WTC11 (cell line): ENCODE measurements at regions not wholly inside any gene's neighbourhood (a gene's known extent, or its start where the extent isn't known, plus 50 kb on each side); places are given as distances from the start of the nearest gene placed in this dataset.

Experiments used
- ATAC-seq: fragments of 200-7000 bp; cut with Tn5 transposase; 2 replicates; pipeline ENCODE4 v1.10.0; 2021; ENCODE audit warnings: mild to moderate bottlenecking, moderate library complexity
- CTCF ChIA-PET: fragments of 300-600 bp; sonication (Branson Sonifier 250); formaldehyde crosslinking; loops from one replicate; lab custom pipeline; 2021; ENCODE audit warnings: antibody characterized with exemption; lab: Charles Lee
- POLR2A ChIA-PET: fragments of 350-600 bp; sonication (Branson Sonifier 250); formaldehyde crosslinking; loops from one replicate; lab custom pipeline; 2021; ENCODE audit warnings: antibody characterized with exemption; lab: Charles Lee
- DNase-seq: peaks from one replicate; pipeline ENCODE4 v3.0.0; 2021; ENCODE audit warnings: low spot score
- H3K27ac Mint-ChIP-seq: 2 replicates; pipeline ENCODE4 v1.8.0; 2021; ENCODE audit warnings: mixed read lengths
- H3K27me3 Mint-ChIP-seq: 2 replicates; pipeline ENCODE4 v1.8.0; 2021; ENCODE audit warnings: low read depth, mild to moderate bottlenecking, moderate library complexity, mixed read lengths
- H3K36me3 Mint-ChIP-seq: 2 replicates; pipeline ENCODE4 v1.8.0; 2021; ENCODE audit warnings: mixed read lengths
- H3K4me1 Mint-ChIP-seq: 2 replicates; pipeline ENCODE4 v1.8.0; 2022; ENCODE audit warnings: mixed read lengths
- H3K4me3 Mint-ChIP-seq: 2 replicates; pipeline ENCODE4 v1.8.0; 2021; ENCODE audit warnings: mild to moderate bottlenecking, moderate library complexity, mixed read lengths
- H3K9me3 Mint-ChIP-seq: 2 replicates; pipeline ENCODE4 v1.8.0; 2021; ENCODE audit warnings: mixed read lengths
- AR ChIP-seq: fragments of 250-450 bp; sonication (Bioruptor Pico); IDR thresholded peaks from 2 replicates; pipeline ENCODE4 v1.9.0; 2021; ENCODE audit warnings: mild to moderate bottlenecking
- ATF1 ChIP-seq: sonication (generic); formaldehyde crosslinking; IDR thresholded peaks from 2 replicates; pipeline ENCODE4 v1.8.1; 2023; ENCODE audit warnings: mild to moderate bottlenecking, moderate library complexity, missing genetic modification reagents
- CREB1 ChIP-seq: sonication (generic); formaldehyde crosslinking; IDR thresholded peaks from 2 replicates; pipeline ENCODE4 v1.8.0; 2023; ENCODE audit warnings: mild to moderate bottlenecking, missing genetic modification reagents
- CREM ChIP-seq: sonication (generic); formaldehyde crosslinking; IDR thresholded peaks from 2 replicates; pipeline ENCODE4 v1.8.1; 2022; ENCODE audit warnings: mild to moderate bottlenecking, missing genetic modification reagents, moderate library complexity
- E2F4 ChIP-seq: sonication (generic); formaldehyde crosslinking; IDR thresholded peaks from 2 replicates; pipeline ENCODE4 v1.8.1; 2022; ENCODE audit warnings: low read depth, mild to moderate bottlenecking, moderate library complexity, missing genetic modification reagents, borderline replicate concordance
- ELF4 ChIP-seq: sonication (generic); formaldehyde crosslinking; IDR thresholded peaks from 2 replicates; pipeline ENCODE4 v1.8.1; 2022; ENCODE audit warnings: low read depth, mild to moderate bottlenecking, moderate library complexity, missing genetic modification reagents
- EMX1 ChIP-seq: fragments of 250-450 bp; sonication (Bioruptor Pico); IDR thresholded peaks from 2 replicates; pipeline ENCODE4 v1.8.0; 2021; ENCODE audit warnings: mild to moderate bottlenecking
- ETV6 ChIP-seq: sonication (generic); formaldehyde crosslinking; IDR thresholded peaks from 2 replicates; pipeline ENCODE4 v1.8.1; 2022; ENCODE audit warnings: mild to moderate bottlenecking, missing genetic modification reagents
- GABPB1 ChIP-seq: sonication (generic); formaldehyde crosslinking; IDR thresholded peaks from 2 replicates; pipeline ENCODE4 v1.8.1; 2023; ENCODE audit warnings: mild to moderate bottlenecking, missing genetic modification reagents
- JAZF1 ChIP-seq: fragments of 250-450 bp; sonication (Bioruptor Pico); IDR thresholded peaks from 2 replicates; pipeline ENCODE4 v1.9.0; 2021; ENCODE audit warnings: moderate library complexity, mild to moderate bottlenecking, inconsistent platforms
- JUN ChIP-seq: sonication (generic); formaldehyde crosslinking; IDR thresholded peaks from 2 replicates; pipeline ENCODE4 v1.8.0; 2023; ENCODE audit warnings: mild to moderate bottlenecking, missing genetic modification reagents
- KAT7 ChIP-seq: sonication (generic); formaldehyde crosslinking; IDR thresholded peaks from 2 replicates; pipeline ENCODE4 v1.8.1; 2023; ENCODE audit warnings: missing genetic modification reagents, mild to moderate bottlenecking, borderline replicate concordance
- MXD4 ChIP-seq: fragments of 250-450 bp; sonication (Bioruptor Pico); IDR thresholded peaks from 2 replicates; pipeline ENCODE4 v1.8.0; 2021; ENCODE audit warnings: mild to moderate bottlenecking, moderate library complexity, borderline replicate concordance
- MYBL2 ChIP-seq: sonication (generic); formaldehyde crosslinking; IDR thresholded peaks from 2 replicates; pipeline ENCODE4 v1.8.1; 2023; ENCODE audit warnings: mild to moderate bottlenecking, moderate library complexity, missing genetic modification reagents
- NR1H2 ChIP-seq: sonication (generic); formaldehyde crosslinking; IDR thresholded peaks from 2 replicates; pipeline ENCODE4 v1.9.0; 2021; ENCODE audit warnings: mild to moderate bottlenecking, moderate library complexity, missing genetic modification reagents
- NR3C1 ChIP-seq: sonication (generic); formaldehyde crosslinking; conservative IDR thresholded peaks from 2 replicates; pipeline ENCODE4 v1.8.1; 2023; ENCODE audit warnings: low read depth, mild to moderate bottlenecking, missing genetic modification reagents
- OVOL2 ChIP-seq: fragments of 250-450 bp; sonication (Bioruptor Pico); IDR thresholded peaks from 2 replicates; pipeline ENCODE4 v1.9.0; 2021; ENCODE audit warnings: mild to moderate bottlenecking, borderline replicate concordance
- PRRX2 ChIP-seq: fragments of 250-450 bp; sonication (Bioruptor Pico); IDR thresholded peaks from 2 replicates; pipeline ENCODE4 v1.8.0; 2021; ENCODE audit warnings: mild to moderate bottlenecking
- RORB ChIP-seq: fragments of 250-450 bp; sonication (Bioruptor Pico); IDR thresholded peaks from 2 replicates; pipeline ENCODE4 v1.9.0; 2021; ENCODE audit warnings: mild to moderate bottlenecking
- SMAD3 ChIP-seq: sonication (generic); formaldehyde crosslinking; IDR thresholded peaks from 2 replicates; pipeline ENCODE4 v1.8.0; 2022; ENCODE audit warnings: missing genetic modification reagents, mild to moderate bottlenecking, borderline replicate concordance
- SP1 ChIP-seq: sonication (generic); formaldehyde crosslinking; conservative IDR thresholded peaks from 2 replicates; pipeline ENCODE4 v1.8.1; 2022; ENCODE audit warnings: missing genetic modification reagents
- ZBTB21 ChIP-seq: sonication (generic); formaldehyde crosslinking; IDR thresholded peaks from 2 replicates; pipeline ENCODE4 v1.8.1; 2023; ENCODE audit warnings: mild to moderate bottlenecking, missing genetic modification reagents, borderline replicate concordance
- ZMAT4 ChIP-seq: fragments of 250-450 bp; sonication (Bioruptor Pico); IDR thresholded peaks from 2 replicates; pipeline ENCODE4 v1.9.0; 2021; ENCODE audit warnings: mild to moderate bottlenecking
- ZNF219 ChIP-seq: sonication (generic); formaldehyde crosslinking; IDR thresholded peaks from 2 replicates; pipeline ENCODE4 v1.8.0; 2023; ENCODE audit warnings: missing genetic modification reagents, mild to moderate bottlenecking, borderline replicate concordance
- ZNF423 ChIP-seq: fragments of 250-450 bp; sonication (Bioruptor Pico); IDR thresholded peaks from 2 replicates; pipeline ENCODE4 v2.1.2; 2022; ENCODE audit warnings: mild to moderate bottlenecking, moderate library complexity
- TF ChIP-seq, protein P1 (sequence below): sonication (generic); formaldehyde crosslinking; IDR thresholded peaks from 2 replicates; pipeline ENCODE4 v1.8.1; 2022; ENCODE audit warnings: mild to moderate bottlenecking, missing genetic modification reagents, moderate library complexity, borderline replicate concordance
- TF ChIP-seq, protein P2 (sequence below): sonication (generic); formaldehyde crosslinking; IDR thresholded peaks from 2 replicates; pipeline ENCODE4 v1.8.1; 2023; ENCODE audit warnings: mild to moderate bottlenecking, missing genetic modification reagents
- TF ChIP-seq, protein P3 (sequence below): sonication (generic); formaldehyde crosslinking; IDR thresholded peaks from 2 replicates; pipeline ENCODE4 v1.8.1; 2023; ENCODE audit warnings: mild to moderate bottlenecking, moderate library complexity, missing genetic modification reagents
- TF ChIP-seq, protein P4 (sequence below): fragments of 250-450 bp; sonication (Bioruptor Pico); IDR thresholded peaks from 2 replicates; pipeline ENCODE4 v1.8.0; 2021; ENCODE audit warnings: mild to moderate bottlenecking

DNA sequence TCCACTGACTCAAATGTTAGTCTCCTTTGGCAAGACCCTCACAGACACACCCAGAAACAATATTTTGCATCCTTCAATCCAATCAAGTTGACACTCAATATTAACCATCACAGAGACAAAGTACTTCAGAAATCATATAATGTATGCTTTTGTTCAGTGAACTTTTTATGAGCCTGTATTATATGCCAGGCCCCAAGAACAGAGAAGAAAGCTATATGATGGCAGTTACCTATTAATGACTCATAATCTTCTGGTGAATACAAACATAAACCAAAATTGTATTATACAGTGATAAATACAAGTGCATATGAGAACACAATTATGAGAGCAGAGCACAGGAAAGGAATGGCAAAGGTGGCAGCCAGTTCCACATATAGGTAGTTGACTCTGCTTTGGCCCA lies 852.0 kb upstream of the EPHA5 start:
- POLR2A ChIA-PET: no interaction called here

GRCh38 chr4:66516940-66517339 lies 846.7 kb upstream of the EPHA5 start:
- CTCF ChIA-PET: no interaction called here
- no peak for ATAC-seq
- peaks cover 2% of the 10 kb centered on the region; the same call in 1 of the 2 replicates for H3K36me3 Mint-ChIP-seq

More for the DNA sequence above, 852.0 kb upstream of the EPHA5 start:
- CTCF ChIA-PET: no interaction called here
- no peak for ATAC-seq
- TF ChIP-seq AR (CRISPR knock-in tag): no peak
- TF ChIP-seq NR1H2 (CRISPR knock-in tag): no peak
- TF ChIP-seq, protein P1, sequence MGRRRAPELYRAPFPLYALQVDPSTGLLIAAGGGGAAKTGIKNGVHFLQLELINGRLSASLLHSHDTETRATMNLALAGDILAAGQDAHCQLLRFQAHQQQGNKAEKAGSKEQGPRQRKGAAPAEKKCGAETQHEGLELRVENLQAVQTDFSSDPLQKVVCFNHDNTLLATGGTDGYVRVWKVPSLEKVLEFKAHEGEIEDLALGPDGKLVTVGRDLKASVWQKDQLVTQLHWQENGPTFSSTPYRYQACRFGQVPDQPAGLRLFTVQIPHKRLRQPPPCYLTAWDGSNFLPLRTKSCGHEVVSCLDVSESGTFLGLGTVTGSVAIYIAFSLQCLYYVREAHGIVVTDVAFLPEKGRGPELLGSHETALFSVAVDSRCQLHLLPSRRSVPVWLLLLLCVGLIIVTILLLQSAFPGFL: no peak
- no peak for TF ChIP-seq ELF4 (CRISPR knock-in tag)
- TF ChIP-seq ZNF219 (CRISPR knock-in tag): no peak
- no peak for TF ChIP-seq RORB (CRISPR knock-in tag)
- no peak for TF ChIP-seq GABPB1
- TF ChIP-seq KAT7 (CRISPR knock-in tag): no peak
- TF ChIP-seq, protein P2, sequence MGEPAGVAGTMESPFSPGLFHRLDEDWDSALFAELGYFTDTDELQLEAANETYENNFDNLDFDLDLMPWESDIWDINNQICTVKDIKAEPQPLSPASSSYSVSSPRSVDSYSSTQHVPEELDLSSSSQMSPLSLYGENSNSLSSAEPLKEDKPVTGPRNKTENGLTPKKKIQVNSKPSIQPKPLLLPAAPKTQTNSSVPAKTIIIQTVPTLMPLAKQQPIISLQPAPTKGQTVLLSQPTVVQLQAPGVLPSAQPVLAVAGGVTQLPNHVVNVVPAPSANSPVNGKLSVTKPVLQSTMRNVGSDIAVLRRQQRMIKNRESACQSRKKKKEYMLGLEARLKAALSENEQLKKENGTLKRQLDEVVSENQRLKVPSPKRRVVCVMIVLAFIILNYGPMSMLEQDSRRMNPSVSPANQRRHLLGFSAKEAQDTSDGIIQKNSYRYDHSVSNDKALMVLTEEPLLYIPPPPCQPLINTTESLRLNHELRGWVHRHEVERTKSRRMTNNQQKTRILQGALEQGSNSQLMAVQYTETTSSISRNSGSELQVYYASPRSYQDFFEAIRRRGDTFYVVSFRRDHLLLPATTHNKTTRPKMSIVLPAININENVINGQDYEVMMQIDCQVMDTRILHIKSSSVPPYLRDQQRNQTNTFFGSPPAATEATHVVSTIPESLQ (CRISPR knock-in tag): no peak
- TF ChIP-seq JAZF1 (CRISPR knock-in tag): no peak
- TF ChIP-seq SMAD3: no peak
- no peak for TF ChIP-seq MYBL2 (CRISPR knock-in tag)
- no peak for TF ChIP-seq ZMAT4 (CRISPR knock-in tag)
- no peak for TF ChIP-seq MXD4 (CRISPR knock-in tag)
- TF ChIP-seq NR3C1 (CRISPR knock-in tag): no peak
- no peak for TF ChIP-seq ZBTB21
- TF ChIP-seq, protein P3, sequence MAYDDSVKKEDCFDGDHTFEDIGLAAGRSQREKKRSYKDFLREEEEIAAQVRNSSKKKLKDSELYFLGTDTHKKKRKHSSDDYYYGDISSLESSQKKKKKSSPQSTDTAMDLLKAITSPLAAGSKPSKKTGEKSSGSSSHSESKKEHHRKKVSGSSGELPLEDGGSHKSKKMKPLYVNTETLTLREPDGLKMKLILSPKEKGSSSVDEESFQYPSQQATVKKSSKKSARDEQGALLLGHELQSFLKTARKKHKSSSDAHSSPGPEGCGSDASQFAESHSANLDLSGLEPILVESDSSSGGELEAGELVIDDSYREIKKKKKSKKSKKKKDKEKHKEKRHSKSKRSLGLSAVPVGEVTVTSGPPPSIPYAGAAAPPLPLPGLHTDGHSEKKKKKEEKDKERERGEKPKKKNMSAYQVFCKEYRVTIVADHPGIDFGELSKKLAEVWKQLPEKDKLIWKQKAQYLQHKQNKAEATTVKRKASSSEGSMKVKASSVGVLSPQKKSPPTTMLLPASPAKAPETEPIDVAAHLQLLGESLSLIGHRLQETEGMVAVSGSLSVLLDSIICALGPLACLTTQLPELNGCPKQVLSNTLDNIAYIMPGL (CRISPR knock-in tag): no peak
- Mint-ChIP-seq H3K9me3 (peaks cover 18% of the 10 kb centered on the region), H3K36me3 (no peaks in the 10 kb centered on the region; the same call in 1 of the 2 replicates), H3K4me3 (no peak overlapping the region), H3K27me3 (no peaks in the 10 kb centered on the region), H3K4me1 (no peaks in the 10 kb centered on the region), H3K27ac (no peak overlapping the region)
- DNase-seq: no peak

More at GRCh38 chr4:66516940-66517339, 846.7 kb upstream of the EPHA5 start:
- no peak for TF ChIP-seq ZNF423 (CRISPR knock-in tag)
- TF ChIP-seq OVOL2: no peak
- no peak for TF ChIP-seq CREM
- no peak for TF ChIP-seq SP1 (CRISPR knock-in tag)
- no peak for TF ChIP-seq JUN (CRISPR knock-in tag)
- TF ChIP-seq PRRX2 (CRISPR knock-in tag): no peak
- no peak for TF ChIP-seq CREB1
- no peak for TF ChIP-seq E2F4 (CRISPR knock-in tag)
- no peak for TF ChIP-seq ETV6 (CRISPR knock-in tag)
- TF ChIP-seq, protein P4, sequence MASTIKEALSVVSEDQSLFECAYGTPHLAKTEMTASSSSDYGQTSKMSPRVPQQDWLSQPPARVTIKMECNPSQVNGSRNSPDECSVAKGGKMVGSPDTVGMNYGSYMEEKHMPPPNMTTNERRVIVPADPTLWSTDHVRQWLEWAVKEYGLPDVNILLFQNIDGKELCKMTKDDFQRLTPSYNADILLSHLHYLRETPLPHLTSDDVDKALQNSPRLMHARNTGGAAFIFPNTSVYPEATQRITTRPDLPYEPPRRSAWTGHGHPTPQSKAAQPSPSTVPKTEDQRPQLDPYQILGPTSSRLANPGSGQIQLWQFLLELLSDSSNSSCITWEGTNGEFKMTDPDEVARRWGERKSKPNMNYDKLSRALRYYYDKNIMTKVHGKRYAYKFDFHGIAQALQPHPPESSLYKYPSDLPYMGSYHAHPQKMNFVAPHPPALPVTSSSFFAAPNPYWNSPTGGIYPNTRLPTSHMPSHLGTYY (CRISPR knock-in tag): no peak
- no peak for TF ChIP-seq ATF1 (CRISPR knock-in tag)
- no peak for TF ChIP-seq EMX1 (CRISPR knock-in tag)
- Mint-ChIP-seq H3K4me1 (no peaks in the 10 kb centered on the region), H3K27me3 (no peaks in the 10 kb centered on the region), H3K4me3 (no peak overlapping the region), H3K27ac (no peak overlapping the region), H3K9me3 (peaks cover 4% of the 10 kb centered on the region)
- DNase-seq: no peak
- POLR2A ChIA-PET: no interaction called here
